Kidney (tissue), 13 donors: ENCODE measurements at regions not wholly inside any gene's neighbourhood (a gene's known extent, or its start where the extent isn't known, plus 50 kb on each side); places are given as distances from the start of the nearest gene placed in this dataset.
"Not testable (repeated sequence)": the region's sequence is repeated elsewhere in the genome, so short reads cannot be mapped to it uniquely, and the experiment has no call there.

Experiments used
- DNase-seq, 5 donors: peaks; one replicate each; pipeline ENCODE4 v3.0.0-alpha.2; 2013 to 2020
- FAIRE-seq: peaks from 2 replicates; lab custom pipeline; 2012; peaks lifted over from hg19 to GRCh38; lab: Jason Lieb, UNC
- H3K27ac ChIP-seq, 2 donors: one replicate each; pipeline ENCODE4 v1.7.0; 2013; ENCODE audit warnings: low read depth in 2 of 2, low read length in 2 of 2, inconsistent platforms in 1 of 2
- H3K27me3 ChIP-seq: one replicate; pipeline ENCODE4 v1.7.1; 2013; ENCODE audit warnings: low read length, inconsistent platforms; ENCODE audit not compliant: control insufficient read depth, insufficient read depth
- H3K36me3 ChIP-seq, 3 donors: one replicate each; pipeline versions ENCODE4 v1.7.0 to v1.7.1; 2013; ENCODE audit warnings: low read length in 3 of 3, control low read depth in 1 of 3, inconsistent platforms in 1 of 3; ENCODE audit not compliant: insufficient read depth in 3 of 3, control insufficient read depth in 2 of 3
- H3K4me1 ChIP-seq, 3 donors: one replicate each; pipeline versions ENCODE4 v1.7.0 to v1.7.1; 2013; ENCODE audit warnings: low read length in 3 of 3, inconsistent platforms in 1 of 3, low read depth in 1 of 3; ENCODE audit not compliant: control insufficient read depth in 2 of 3, insufficient read depth in 2 of 3
- H3K4me3 ChIP-seq, 3 donors: one replicate each; pipeline versions ENCODE4 v1.7.0 to v1.8.1; 2013; ENCODE audit warnings: low read length in 3 of 3, control low read depth in 1 of 3, inconsistent platforms in 1 of 3
- H3K9ac ChIP-seq, 3 donors: one replicate each; pipeline versions ENCODE4 v1.7.0 to v1.7.1; 2013; ENCODE audit warnings: low read length in 3 of 3, control low read depth in 1 of 3, inconsistent platforms in 1 of 3
- H3K9me3 ChIP-seq, 3 donors: one replicate each; pipeline versions ENCODE4 v1.7.0 to v1.7.1; 2013; ENCODE audit warnings: low read length in 3 of 3, control low read depth in 1 of 3, inconsistent platforms in 1 of 3; ENCODE audit not compliant: control insufficient read depth in 2 of 3, insufficient read depth in 1 of 3
- CTCF ChIP-seq: IDR thresholded peaks from 3 replicates; pipeline ENCODE4 v1.5.1; 2012; ENCODE audit warnings: mild to moderate bottlenecking, moderate library complexity, borderline replicate concordance; ENCODE audit not compliant: insufficient read depth; ENCODE audit errors: extremely low read depth
- intact Hi-C: fragments of 100-400 bp; cut with DNase I; formaldehyde crosslinking; loops from one replicate; pipeline ENCODE4 v1.11.1; 2022
- donor health status: control.
- donor health status: control.
- donor health status: control.
- donor health status: control.
- donor health status: control.
- donor health status: DM: yes; HTN: yes; CAD: no.
- donor health status: Normal renal cell carcinoma (clear cell type).

- H3K4me3 ChIP-seq: no peak overlapping the region
- H3K36me3 ChIP-seq: no peaks in the 10 kb centered on the region
- no peak for TF ChIP-seq CTCF
- H3K9me3 ChIP-seq: no peaks in the 10 kb centered on the region
- FAIRE-seq: no peak
- H3K27me3 ChIP-seq: no peaks in the 10 kb centered on the region
- H3K4me1 ChIP-seq: no peaks in the 10 kb centered on the region
- H3K9ac ChIP-seq: no peak overlapping the region
- no peak overlapping the region for H3K27ac ChIP-seq
- intact Hi-C loops: no loop called here
- DNase-seq: no peak
These were observed 62.7 kb upstream of the ITGA11 start for GRCh38 chr15:68494573-68495110.

- FAIRE-seq (no peak), DNase-seq (no peak)
- Histone ChIP-seq H3K27ac (no peak overlapping the region), H3K9me3 (no peaks in the 10 kb centered on the region), H3K4me1 (no peaks in the 10 kb centered on the region), H3K4me3 (no peak overlapping the region), H3K27me3 (no peaks in the 10 kb centered on the region), H3K36me3 (no peaks in the 10 kb centered on the region), H3K9ac (no peak overlapping the region)
- TF ChIP-seq CTCF: no peak
- intact Hi-C loops: no loop called here
These were observed 63.4 kb upstream of the ITGA11 start for GRCh38 chr15:68495221-68495950.

- H3K9me3 ChIP-seq: no peaks in the 10 kb centered on the region
- no peaks in the 10 kb centered on the region for H3K27me3 ChIP-seq
- H3K4me3 ChIP-seq: no peak overlapping the region
- no peak overlapping the region for H3K9ac ChIP-seq
- intact Hi-C loops: no loop called here
- H3K4me1 ChIP-seq: peaks cover 0 to 1% (median 0%) of the 10 kb centered on the region in 3 donors
- FAIRE-seq (no peak), DNase-seq (no peak)
- H3K36me3 ChIP-seq: no peaks in the 10 kb centered on the region
- H3K27ac ChIP-seq: no peak overlapping the region
- TF ChIP-seq CTCF: no peak
These were observed 64.2 kb upstream of the ITGA11 start for GRCh38 chr15:68495981-68496705.

- H3K36me3 ChIP-seq, H3K4me1 ChIP-seq, intact Hi-C loops, H3K9me3 ChIP-seq, H3K27ac ChIP-seq, H3K4me3 ChIP-seq, DNase-seq, FAIRE-seq, H3K27me3 ChIP-seq, H3K9ac ChIP-seq: not testable (repeated sequence)
These were observed 64.8 kb upstream of the ITGA11 start for GRCh38 chr15:68496751-68497150.
